BJ (cell line): ENCODE measurements at regions not wholly inside any gene's neighbourhood (a gene's known extent, or its start where the extent isn't known, plus 50 kb on each side); places are given as distances from the start of the nearest gene placed in this dataset.
"Not testable (repeated sequence)": the region's sequence is repeated elsewhere in the genome, so short reads cannot be mapped to it uniquely, and the experiment has no call there.

Source experiments
- CTCF ChIA-PET: fragments of 350-600 bp; formaldehyde crosslinking; extraction: SDS; loops from one replicate; lab custom pipeline; 2021; ENCODE audit warnings: antibody characterized with exemption, inconsistent platforms; lab: Yijun Ruan, JAX
- POLR2A ChIA-PET: fragments of 300-600 bp; sonication (Branson Sonifier 250); formaldehyde crosslinking; extraction: SDS; loops from one replicate; lab custom pipeline; 2021; ENCODE audit warnings: antibody characterized with exemption; lab: Charles Lee
- DNase-seq: peaks from one replicate; pipeline ENCODE4 v3.0.0-alpha.2; 2011; ENCODE audit warnings: low read depth
- H3K27me3 ChIP-seq: 2 replicates; pipeline ENCODE4 v1.6.0; 2011; ENCODE audit warnings: low read length; ENCODE audit not compliant: control insufficient read depth, insufficient read depth
- H3K36me3 ChIP-seq: 2 replicates; pipeline ENCODE4 v1.5.1; 2011; ENCODE audit warnings: low read length; ENCODE audit not compliant: control insufficient read depth, insufficient read depth
- H3K4me3 ChIP-seq: 2 replicates; pipeline ENCODE4 v1.5.1; 2011; ENCODE audit warnings: low read depth, mild to moderate bottlenecking, control low read depth, low read length
- TF ChIP-seq, protein P1 (sequence below): IDR thresholded peaks from 2 replicates; pipeline ENCODE4 v1.5.1; 2011; ENCODE audit warnings: low read depth, mild to moderate bottlenecking, control low read depth, inconsistent platforms, low read length, moderate library complexity; ENCODE audit not compliant: insufficient read depth

DNA sequence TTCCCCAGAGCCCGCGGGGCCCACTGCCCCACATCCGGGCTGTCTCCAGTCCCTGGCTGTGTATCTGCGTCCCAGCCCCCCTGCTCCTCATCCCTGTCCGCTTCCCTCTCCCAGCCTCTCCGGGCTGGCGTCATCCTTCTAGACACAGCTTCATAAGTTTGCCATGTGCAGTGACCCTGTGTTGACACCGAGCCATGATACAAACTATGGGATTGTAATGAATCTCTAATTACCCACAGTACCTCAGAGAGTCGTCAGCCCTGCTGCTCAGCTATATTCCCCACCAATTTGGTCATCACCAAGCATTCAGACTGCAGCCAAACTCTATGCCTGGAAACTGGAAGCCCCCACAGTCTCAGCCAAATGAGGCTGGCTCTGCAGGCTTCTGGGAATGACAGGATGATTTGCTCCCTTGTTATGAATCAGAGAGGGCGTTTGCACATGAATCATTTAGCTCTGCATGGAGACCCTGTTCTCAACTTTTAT, 466.1 kb upstream of the ATP11B start:
- TF ChIP-seq, protein P1, sequence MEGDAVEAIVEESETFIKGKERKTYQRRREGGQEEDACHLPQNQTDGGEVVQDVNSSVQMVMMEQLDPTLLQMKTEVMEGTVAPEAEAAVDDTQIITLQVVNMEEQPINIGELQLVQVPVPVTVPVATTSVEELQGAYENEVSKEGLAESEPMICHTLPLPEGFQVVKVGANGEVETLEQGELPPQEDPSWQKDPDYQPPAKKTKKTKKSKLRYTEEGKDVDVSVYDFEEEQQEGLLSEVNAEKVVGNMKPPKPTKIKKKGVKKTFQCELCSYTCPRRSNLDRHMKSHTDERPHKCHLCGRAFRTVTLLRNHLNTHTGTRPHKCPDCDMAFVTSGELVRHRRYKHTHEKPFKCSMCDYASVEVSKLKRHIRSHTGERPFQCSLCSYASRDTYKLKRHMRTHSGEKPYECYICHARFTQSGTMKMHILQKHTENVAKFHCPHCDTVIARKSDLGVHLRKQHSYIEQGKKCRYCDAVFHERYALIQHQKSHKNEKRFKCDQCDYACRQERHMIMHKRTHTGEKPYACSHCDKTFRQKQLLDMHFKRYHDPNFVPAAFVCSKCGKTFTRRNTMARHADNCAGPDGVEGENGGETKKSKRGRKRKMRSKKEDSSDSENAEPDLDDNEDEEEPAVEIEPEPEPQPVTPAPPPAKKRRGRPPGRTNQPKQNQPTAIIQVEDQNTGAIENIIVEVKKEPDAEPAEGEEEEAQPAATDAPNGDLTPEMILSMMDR = no peak
- Histone ChIP-seq H3K4me3 (no peak overlapping the region), H3K36me3 (no peaks in the 10 kb centered on the region), H3K27me3 (no peaks in the 10 kb centered on the region)
- no peak for DNase-seq
- CTCF ChIA-PET = no interaction called here
- POLR2A ChIA-PET = no interaction called here

DNA sequence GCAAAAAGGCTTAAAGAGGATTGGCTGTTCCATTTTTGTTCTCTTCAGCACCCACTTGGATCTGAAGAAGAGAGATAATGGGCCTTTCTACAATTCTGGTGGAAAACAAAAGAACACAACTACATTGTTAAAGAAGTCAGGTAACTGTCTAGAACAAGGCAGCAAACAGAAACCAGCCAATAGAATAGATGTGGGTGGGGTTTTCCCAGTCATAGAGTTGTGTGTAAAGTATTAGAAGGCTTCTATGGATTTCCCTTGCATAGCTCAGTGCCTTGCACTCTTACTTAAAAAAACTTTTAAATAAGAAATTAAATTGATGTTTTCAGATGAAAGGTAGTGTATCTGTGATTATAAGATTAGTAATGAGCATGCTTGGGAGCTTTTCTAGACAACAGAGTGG, 462.7 kb upstream of the ATP11B start:
- Histone ChIP-seq H3K27me3 (no peaks in the 10 kb centered on the region), H3K4me3 (no peak overlapping the region), H3K36me3 (no peaks in the 10 kb centered on the region)
- POLR2A ChIA-PET = no interaction called here
- DNase-seq = no peak
- CTCF ChIA-PET = no interaction called here
- TF ChIP-seq, protein P1 = no peak

DNA sequence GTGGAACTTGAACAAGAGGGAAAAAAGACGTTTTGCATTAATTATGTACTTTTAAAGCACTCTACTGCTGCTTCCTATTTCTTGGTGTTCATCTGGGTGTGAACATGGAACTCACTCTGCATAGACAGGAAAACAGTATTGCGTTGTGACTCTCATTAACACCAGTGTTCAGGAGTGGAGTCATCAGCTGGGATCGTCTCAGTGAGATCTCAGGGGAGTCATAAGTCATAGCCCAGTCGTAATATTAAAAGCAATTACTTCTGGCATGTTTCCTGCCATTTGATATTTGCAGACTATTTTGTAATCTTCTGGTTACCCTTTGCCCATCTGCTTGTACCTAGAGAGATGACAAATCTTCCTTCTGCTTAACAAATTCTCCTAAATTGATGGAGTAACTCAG, 462.0 kb upstream of the ATP11B start:
- TF ChIP-seq, protein P1 = no peak
- H3K36me3 ChIP-seq = no peaks in the 10 kb centered on the region
- CTCF ChIA-PET = no interaction called here
- POLR2A ChIA-PET = no interaction called here
- H3K27me3 ChIP-seq = no peaks in the 10 kb centered on the region
- DNase-seq = no peak
- no peak overlapping the region for H3K4me3 ChIP-seq

DNA sequence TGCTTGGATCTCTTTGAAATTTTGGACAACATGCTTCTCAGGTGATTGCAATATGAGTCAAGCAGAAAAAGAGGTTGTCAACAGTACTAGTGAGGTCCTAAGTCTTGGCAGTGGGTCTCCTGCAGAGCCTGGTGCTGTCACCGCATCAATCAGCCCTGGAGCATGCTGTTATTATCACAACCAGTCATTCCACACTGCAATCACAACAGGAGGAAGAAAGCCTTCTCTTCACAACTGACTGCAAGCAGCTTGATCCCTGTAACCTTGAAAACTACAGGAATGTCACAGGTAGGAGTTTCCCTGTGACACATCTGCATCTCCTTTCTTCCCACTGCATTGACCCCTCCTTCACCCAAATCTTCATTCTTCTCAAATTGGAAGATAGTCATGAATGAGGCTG, 451.1 kb upstream of the ATP11B start:
- ChIA-PET CTCF (no interaction called here), POLR2A (no interaction called here)
- Histone ChIP-seq H3K36me3 (no peaks in the 10 kb centered on the region), H3K4me3 (no peak overlapping the region), H3K27me3 (no peaks in the 10 kb centered on the region)
- DNase-seq = no peak
- TF ChIP-seq, protein P1 = no peak

DNA sequence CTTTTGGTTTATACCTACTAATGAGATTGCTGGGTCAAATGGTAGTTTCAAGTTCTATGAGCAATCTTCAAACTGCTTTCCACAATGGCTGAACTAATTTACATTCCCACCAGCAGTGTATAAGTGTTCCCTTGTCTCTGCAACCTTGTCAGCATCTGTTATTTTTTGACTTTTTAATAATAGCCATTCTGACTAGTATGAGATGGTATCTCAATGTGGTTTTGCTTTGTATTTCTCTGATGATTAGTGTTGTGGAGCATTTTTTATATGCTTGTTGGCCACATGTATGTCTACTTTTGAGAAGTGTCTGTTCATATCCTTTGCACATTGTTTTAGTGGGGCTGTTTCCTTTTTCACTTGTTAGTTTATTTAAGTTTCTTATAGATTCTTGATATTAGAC, 449.3 kb upstream of the ATP11B start:
- CTCF ChIA-PET, POLR2A ChIA-PET, H3K36me3 ChIP-seq, H3K27me3 ChIP-seq, DNase-seq, H3K4me3 ChIP-seq: not testable (repeated sequence)

DNA sequence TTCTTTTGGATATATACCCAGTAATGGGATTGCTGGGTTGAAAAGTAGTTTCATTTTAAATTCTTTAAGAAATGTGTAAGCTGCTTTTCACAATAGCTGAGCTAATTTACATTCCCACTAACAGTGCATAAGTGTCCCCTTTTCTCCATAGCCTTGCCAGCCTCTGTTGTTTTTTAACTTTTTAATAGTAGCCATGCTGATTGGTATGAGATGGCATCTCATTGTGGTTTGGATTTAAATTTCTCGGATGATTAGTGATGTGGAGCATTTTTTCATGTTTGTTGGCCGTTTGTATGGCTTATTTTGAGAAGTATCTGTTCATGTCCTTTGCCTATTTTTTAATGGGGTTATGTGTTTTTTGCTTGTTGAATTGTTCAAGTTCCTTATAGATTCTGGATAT, 444.3 kb upstream of the ATP11B start:
- no peak overlapping the region for H3K4me3 ChIP-seq
- ChIA-PET CTCF (no interaction called here), POLR2A (no interaction called here)
- no peaks in the 10 kb centered on the region for H3K36me3 ChIP-seq
- no peaks in the 10 kb centered on the region for H3K27me3 ChIP-seq
- no peak for DNase-seq
- TF ChIP-seq, protein P1 = no peak
